IMR-90 (cell line): ENCODE measurements at regions not wholly inside any gene's neighbourhood (a gene's known extent, or its start where the extent isn't known, plus 50 kb on each side); places are given as distances from the start of the nearest gene placed in this dataset.

Experiments used
- ATAC-seq: fragments of 200-7000 bp; cut with Tn5 transposase; 2 replicates; pipeline ENCODE4 v1.9.1; 2020; ENCODE audit warnings: low read depth, mild to moderate bottlenecking, moderate library complexity
- BruUV-seq: library from RNA; stranded (reverse); fragments of 400-500 nt; replicated peaks from 2 replicates; lab custom pipeline; 2021; lab: Mats Ljungman, UMichigan
- CTCF ChIA-PET: fragments of 300-600 bp; formaldehyde crosslinking; extraction: SDS; loops from one replicate; lab custom pipeline; 2021; ENCODE audit warnings: antibody characterized with exemption; lab: Yijun Ruan, JAX
- POLR2A ChIA-PET: fragments of 300-600 bp; sonication (Branson Sonifier 250); formaldehyde crosslinking; loops from one replicate; lab custom pipeline; 2022; ENCODE audit warnings: antibody characterized with exemption; ENCODE audit not compliant: unreplicated experiment; lab: Charles Lee
- DNase-seq: peaks from one replicate; pipeline ENCODE4 v3.0.0; 2013
- H2AFZ ChIP-seq: replicated peaks from 2 replicates; pipeline ENCODE3; 2013; ENCODE audit warnings: low read length, mild to moderate bottlenecking; ENCODE audit not compliant: poor library complexity
- H2AK5ac ChIP-seq: 2 replicates; pipeline ENCODE4 v1.6.1; 2013; ENCODE audit warnings: low read depth, low read length, inconsistent platforms
- H2AK9ac ChIP-seq: replicated peaks from 2 replicates; pipeline ENCODE3; 2013; ENCODE audit warnings: mild to moderate bottlenecking, low read depth, low read length, moderate library complexity; ENCODE audit not compliant: poor library complexity
- H2BK120ac ChIP-seq: 2 replicates; pipeline ENCODE4 v1.6.1; 2013; ENCODE audit warnings: low read depth, low read length, inconsistent platforms
- H2BK15ac ChIP-seq: 3 replicates; pipeline ENCODE4 v1.6.1; 2013; ENCODE audit warnings: low read depth, low read length, inconsistent platforms
- H2BK20ac ChIP-seq: 2 replicates; pipeline ENCODE4 v1.6.1; 2013; ENCODE audit warnings: low read depth, mild to moderate bottlenecking, inconsistent platforms, low read length, moderate library complexity
- H2BK5ac ChIP-seq: 2 replicates; pipeline ENCODE4 v1.6.1; 2013; ENCODE audit warnings: mild to moderate bottlenecking, low read depth, low read length, inconsistent platforms; ENCODE audit not compliant: poor library complexity, severe bottlenecking
- H3K14ac ChIP-seq: replicated peaks from 2 replicates; pipeline ENCODE4 v1.6.1; 2013; ENCODE audit warnings: low read depth, low read length, inconsistent platforms
- H3K18ac ChIP-seq: 2 replicates; pipeline ENCODE4 v1.6.1; 2013; ENCODE audit warnings: low read depth, low read length, control low read depth
- H3K23ac ChIP-seq: 2 replicates; pipeline ENCODE4 v1.6.1; 2013; ENCODE audit warnings: low read depth, low read length, inconsistent platforms
- H3K27ac ChIP-seq: 2 replicates; pipeline ENCODE4 v1.5.1; 2013; ENCODE audit warnings: mild to moderate bottlenecking, control low read depth, low read length; ENCODE audit not compliant: insufficient read depth
- H3K27me3 ChIP-seq: 2 replicates; pipeline ENCODE4 v1.6.1; 2013; ENCODE audit warnings: low read length; ENCODE audit not compliant: control insufficient read depth, insufficient read depth
- H3K36me3 ChIP-seq: 2 replicates; pipeline ENCODE4 v1.6.1; 2013; ENCODE audit warnings: low read length, mixed read lengths; ENCODE audit not compliant: control insufficient read depth, insufficient read depth
- H3K4ac ChIP-seq: 2 replicates; pipeline ENCODE4 v1.6.1; 2013; ENCODE audit warnings: low read depth, low read length, inconsistent platforms
- H3K4me1 ChIP-seq: 2 replicates; pipeline ENCODE4 v1.6.1; 2013; ENCODE audit warnings: low read length, mixed read lengths; ENCODE audit not compliant: control insufficient read depth, insufficient read depth
- H3K4me2 ChIP-seq: 2 replicates; pipeline ENCODE4 v1.6.1; 2013; ENCODE audit warnings: low read depth, mild to moderate bottlenecking, control low read depth, low read length, moderate library complexity
- H3K4me3 ChIP-seq: 2 replicates; pipeline ENCODE4 v1.5.1; 2013; ENCODE audit warnings: low read depth, mild to moderate bottlenecking, control low read depth, low read length, moderate library complexity; ENCODE audit not compliant: insufficient read depth
- H3K56ac ChIP-seq: 2 replicates; pipeline ENCODE4 v1.6.1; 2013; ENCODE audit warnings: low read length, inconsistent platforms; ENCODE audit not compliant: insufficient read depth; ENCODE audit errors: extremely low read depth
- H3K79me1 ChIP-seq, 2 experiments: 2 replicates each; pipeline ENCODE4 v1.6.1; 2013; ENCODE audit warnings: low read length in 2 of 2, inconsistent platforms in 1 of 2, low read depth in 1 of 2
- H3K9ac ChIP-seq: 2 replicates; pipeline ENCODE4 v1.6.1; 2013; ENCODE audit warnings: low read depth, low read length, control low read depth
- H3K9me1 ChIP-seq: 2 replicates; pipeline ENCODE4 v1.6.1; 2013; ENCODE audit warnings: low read length, inconsistent platforms; ENCODE audit not compliant: insufficient read depth
- H3K9me3 ChIP-seq: 2 replicates; pipeline ENCODE4 v1.6.1; 2013; ENCODE audit warnings: low read length; ENCODE audit not compliant: control insufficient read depth, insufficient read depth
- H4K20me1 ChIP-seq: 2 replicates; pipeline ENCODE4 v1.6.1; 2013; ENCODE audit warnings: low read length, inconsistent platforms; ENCODE audit not compliant: insufficient read depth
- H4K5ac ChIP-seq: 2 replicates; pipeline ENCODE4 v1.6.1; 2013; ENCODE audit warnings: mild to moderate bottlenecking, low read depth, low read length, control low read depth
- H4K8ac ChIP-seq, 2 experiments: 2 replicates each; pipeline ENCODE4 v1.6.1; 2013; ENCODE audit warnings: low read depth in 2 of 2, low read length in 2 of 2, control low read depth in 1 of 2, inconsistent platforms in 1 of 2
- H4K91ac ChIP-seq: 2 replicates; pipeline ENCODE4 v1.6.1; 2013; ENCODE audit warnings: low read depth, low read length, inconsistent platforms; ENCODE audit not compliant: insufficient read depth
- CHD1 ChIP-seq: IDR thresholded peaks from 2 replicates; pipeline ENCODE4 v1.6.1; 2012; ENCODE audit warnings: low read depth, low read length, improper control_type of control experiment
- FOS ChIP-seq: fragments of 150-350 bp; IDR thresholded peaks from 2 replicates; pipeline ENCODE4 v1.6.1; 2016; ENCODE audit warnings: low read depth, low read length
- MAFK ChIP-seq: IDR thresholded peaks from 2 replicates; pipeline ENCODE4 v1.6.1; 2012; ENCODE audit warnings: low read depth, low read length, improper control_type of control experiment
- MXI1 ChIP-seq: IDR thresholded peaks from 2 replicates; pipeline ENCODE4 v1.6.1; 2012; ENCODE audit warnings: low read depth, mild to moderate bottlenecking, low read length, moderate library complexity, borderline replicate concordance
- POLR2A ChIP-seq: IDR thresholded peaks from 2 replicates; pipeline ENCODE4 v1.6.1; 2012; ENCODE audit warnings: mild to moderate bottlenecking, low read depth, low read length
- RAD21 ChIP-seq: IDR thresholded peaks from 2 replicates; pipeline ENCODE4 v1.6.1; 2012; ENCODE audit warnings: low read length, improper control_type of control experiment
- SMC3 ChIP-seq: fragments of 150-350 bp; IDR thresholded peaks from 2 replicates; pipeline ENCODE4 v1.6.1; 2016; ENCODE audit warnings: low read depth, mild to moderate bottlenecking, antibody characterized with exemption, low read length, moderate library complexity
- WGBS, 2 experiments: methylation state at CpG; one replicate each; pipeline versions ENCODE4 v1.1.5 to v1.1.7; 2013; ENCODE audit warnings: missing lambda C conversion rate in 2 of 2; ENCODE audit not compliant: insufficient read length in 1 of 2; ENCODE audit errors: extremely low coverage in 2 of 2; 5-methylcytosine and 5-hydroxymethylcytosine counted together
- dilution Hi-C: fragments of 300-500 bp; cut with HindIII; formaldehyde crosslinking; loops from one replicate; pipeline ENCODE4 v1.14.3; 2018; ENCODE audit warnings: low sequenced_read_pairs; ENCODE audit not compliant: unreplicated experiment
- in situ Hi-C: fragments of 300-500 bp; cut with MboI; formaldehyde crosslinking; loops from 3 replicates; pipeline ENCODE4 v1.14.3; 2019; ENCODE audit warnings: low sequenced_read_pairs, inconsistent platforms, mixed read lengths
- intact Hi-C: fragments of 100-400 bp; cut with micrococcal nuclease; formaldehyde crosslinking; loops from 2 replicates; pipeline ENCODE4 v1.10.0; 2022
- TF ChIP-seq, protein P1 (sequence below): fragments of 150-350 bp; IDR thresholded peaks from 2 replicates; pipeline ENCODE4 v1.6.1; 2017; ENCODE audit warnings: mild to moderate bottlenecking, antibody characterized with exemption, low read length, low read depth
- TF ChIP-seq, protein P2 (sequence below): conservative IDR thresholded peaks from 2 replicates; pipeline ENCODE4 v1.5.1; 2012; ENCODE audit warnings: mild to moderate bottlenecking, low read depth, low read length, improper control_type of control experiment

DNA sequence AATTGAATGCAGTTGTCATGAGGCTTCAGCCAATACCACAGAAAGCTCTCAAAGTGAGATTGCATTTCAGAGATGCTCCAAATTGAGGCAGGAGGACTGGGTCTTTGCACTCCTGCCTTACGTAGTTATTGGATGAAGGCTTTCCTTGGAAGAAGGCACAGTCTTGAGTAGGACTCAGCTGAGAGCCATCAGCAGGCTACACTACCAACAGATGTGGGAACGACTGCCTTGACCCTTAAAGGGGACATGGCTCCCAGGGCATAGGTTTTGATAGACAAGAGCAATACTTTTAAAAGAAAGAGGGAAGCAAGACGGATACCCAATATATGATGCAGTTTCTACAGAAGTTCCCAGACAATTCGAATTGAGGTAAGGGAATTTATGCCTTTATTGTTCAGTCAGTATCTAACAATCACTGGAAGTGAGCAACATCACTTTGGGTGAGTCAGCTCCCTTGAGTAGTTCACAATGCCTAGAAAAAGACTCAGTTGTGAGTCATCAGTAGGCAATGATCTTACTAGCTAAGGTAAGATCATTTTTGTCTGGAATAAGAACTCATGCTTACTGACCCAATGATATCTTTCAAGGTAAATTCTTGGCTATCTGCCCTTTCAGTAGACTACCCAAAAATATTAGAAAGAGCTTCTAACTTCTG, 390.8 kb downstream of the GJA1 start (continued):
- TF ChIP-seq SMC3, result no peak

DNA sequence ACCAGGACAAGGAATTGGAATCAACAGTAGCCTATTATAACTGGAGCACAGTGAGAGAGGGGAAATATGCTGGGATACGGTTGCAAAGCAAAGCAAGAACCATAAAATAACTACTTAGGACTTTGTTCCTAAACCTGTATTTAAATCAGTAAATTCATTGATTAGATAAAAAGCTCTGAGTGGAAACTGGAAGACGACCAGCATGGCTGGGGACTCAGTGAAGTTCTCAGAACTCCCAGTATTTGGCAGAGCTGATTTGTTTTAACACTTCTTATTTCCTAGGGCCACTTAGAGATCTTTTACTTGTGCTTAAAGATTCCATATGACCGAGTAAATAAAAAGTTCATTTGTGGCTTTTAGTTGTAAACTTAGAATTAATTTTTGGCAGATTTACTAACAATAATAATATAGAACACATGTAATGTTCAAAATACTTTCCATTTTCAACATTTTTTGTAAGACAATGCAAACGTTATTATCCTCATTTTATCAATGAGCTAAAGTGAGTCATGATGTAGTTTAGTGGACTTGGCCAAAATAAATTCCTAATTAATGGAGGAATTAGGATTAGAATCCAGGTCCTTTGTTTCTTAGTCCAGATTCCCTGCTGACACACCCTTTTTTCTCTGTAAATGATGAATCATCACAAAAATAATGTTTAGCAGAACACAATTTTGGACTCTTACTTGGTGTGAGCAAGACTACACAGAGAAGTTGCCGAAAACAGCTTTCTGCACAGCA, 392.9 kb downstream of the GJA1 start:
- Histone ChIP-seq H3K27ac (no peak overlapping the region), H3K9me1 (peaks cover 4% of the 10 kb centered on the region), H3K56ac (no peak overlapping the region), H2BK120ac (no peak overlapping the region; the same call in 1 of the 2 replicates), H3K9me3 (no peaks in the 10 kb centered on the region), H3K4me3 (no peak overlapping the region), H4K8ac (no peak overlapping the region), H3K36me3 (no peaks in the 10 kb centered on the region), H2BK5ac (no peak overlapping the region), H3K23ac (no peak overlapping the region), H3K9ac (no peak overlapping the region), H2BK15ac (0 out of 3 replicates have a peak overlapping the region, but pooled peaks have one; percentile 27), H3K18ac (peak overlapping the region; percentile 6; the same call in 1 of the 2 replicates), H2AK9ac (no peak overlapping the region), H4K20me1 (no peaks in the 10 kb centered on the region), H4K91ac (no peak overlapping the region), H3K4me2 (no peak overlapping the region), H4K5ac (no peak overlapping the region), H3K4ac (no peak overlapping the region), H3K14ac (no peak overlapping the region), H3K4me1 (peaks cover 7% of the 10 kb centered on the region; the same call in 1 of the 2 replicates), H3K27me3 (no peaks in the 10 kb centered on the region), H2AFZ (no peak overlapping the region), H3K79me1 (no peaks in the 10 kb centered on the region), H2BK20ac (no peak overlapping the region), H2AK5ac (no peak overlapping the region)
- ATAC-seq (no peak), DNase-seq (no peak)
- intact Hi-C loops, result no loop called here
- POLR2A ChIA-PET, result no interaction called here
- no CpG with 5 or more reads among the region's 5 CpGs for WGBS, 2 experiments
- dilution Hi-C loops, result no loop called here
- CTCF ChIA-PET, result interaction anchor here (0.6 kb wide), 1 partner anchor 269 kb away, joined by 3 read pairs; no protein-coding TSS in a partner anchor
- BruUV-seq, result no TSS peak
- in situ Hi-C loops, result no loop called here
- no peak for TF ChIP-seq SMC3
- TF ChIP-seq FOS, result no peak
- TF ChIP-seq, protein P1, sequence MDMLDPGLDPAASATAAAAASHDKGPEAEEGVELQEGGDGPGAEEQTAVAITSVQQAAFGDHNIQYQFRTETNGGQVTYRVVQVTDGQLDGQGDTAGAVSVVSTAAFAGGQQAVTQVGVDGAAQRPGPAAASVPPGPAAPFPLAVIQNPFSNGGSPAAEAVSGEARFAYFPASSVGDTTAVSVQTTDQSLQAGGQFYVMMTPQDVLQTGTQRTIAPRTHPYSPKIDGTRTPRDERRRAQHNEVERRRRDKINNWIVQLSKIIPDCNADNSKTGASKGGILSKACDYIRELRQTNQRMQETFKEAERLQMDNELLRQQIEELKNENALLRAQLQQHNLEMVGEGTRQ, result no peak
- TF ChIP-seq CHD1, result no peak
- TF ChIP-seq, protein P2, sequence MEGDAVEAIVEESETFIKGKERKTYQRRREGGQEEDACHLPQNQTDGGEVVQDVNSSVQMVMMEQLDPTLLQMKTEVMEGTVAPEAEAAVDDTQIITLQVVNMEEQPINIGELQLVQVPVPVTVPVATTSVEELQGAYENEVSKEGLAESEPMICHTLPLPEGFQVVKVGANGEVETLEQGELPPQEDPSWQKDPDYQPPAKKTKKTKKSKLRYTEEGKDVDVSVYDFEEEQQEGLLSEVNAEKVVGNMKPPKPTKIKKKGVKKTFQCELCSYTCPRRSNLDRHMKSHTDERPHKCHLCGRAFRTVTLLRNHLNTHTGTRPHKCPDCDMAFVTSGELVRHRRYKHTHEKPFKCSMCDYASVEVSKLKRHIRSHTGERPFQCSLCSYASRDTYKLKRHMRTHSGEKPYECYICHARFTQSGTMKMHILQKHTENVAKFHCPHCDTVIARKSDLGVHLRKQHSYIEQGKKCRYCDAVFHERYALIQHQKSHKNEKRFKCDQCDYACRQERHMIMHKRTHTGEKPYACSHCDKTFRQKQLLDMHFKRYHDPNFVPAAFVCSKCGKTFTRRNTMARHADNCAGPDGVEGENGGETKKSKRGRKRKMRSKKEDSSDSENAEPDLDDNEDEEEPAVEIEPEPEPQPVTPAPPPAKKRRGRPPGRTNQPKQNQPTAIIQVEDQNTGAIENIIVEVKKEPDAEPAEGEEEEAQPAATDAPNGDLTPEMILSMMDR, result no peak
- no peak for TF ChIP-seq RAD21
- no peak for TF ChIP-seq POLR2A
- TF ChIP-seq MAFK, result peak; percentile 81
- TF ChIP-seq MXI1, result no peak
